Heart left ventricle (tissue), 16 donors: ENCODE measurements at regions not wholly inside any gene's neighbourhood (a gene's known extent, or its start where the extent isn't known, plus 50 kb on each side); places are given as distances from the start of the nearest gene placed in this dataset.
"Not testable (repeated sequence)": the region's sequence is repeated elsewhere in the genome, so short reads cannot be mapped to it uniquely, and the experiment has no call there.

Source experiments
- ATAC-seq, 4 donors: fragments of 200-7000 bp; cut with Tn5 transposase; one replicate each; pipeline ENCODE4 v1.9.1; 2020 to 2022; ENCODE audit warnings: moderate library complexity in 4 of 4, mild to moderate bottlenecking in 3 of 4, moderate number of reproducible peaks in 1 of 4
- DNase-seq, 5 donors: peaks; one replicate each; pipeline ENCODE4 v3.0.0-alpha.2; 2020
- H3K27ac ChIP-seq, 12 donors: fragments of 200-600 bp; sonication (generic) in 4 of 12; one replicate each; pipeline versions ENCODE4 v1.5.0 to v1.8.0; 2016 to 2022; ENCODE audit warnings: mild to moderate bottlenecking in 2 of 12
- H3K27me3 ChIP-seq, 9 donors: fragments of 200-600 bp; sonication (generic) in 2 of 9; one replicate each; pipeline versions ENCODE4 v1.5.1 to v1.8.0; 2016 to 2022; ENCODE audit warnings: mild to moderate bottlenecking in 3 of 9
- H3K36me3 ChIP-seq, 9 donors: fragments of 200-600 bp; sonication (generic) in 2 of 9; one replicate each; pipeline versions ENCODE4 v1.5.0 to v1.8.0; 2018 to 2022; ENCODE audit warnings: mild to moderate bottlenecking in 2 of 9
- H3K4me1 ChIP-seq, 12 donors: fragments of 200-600 bp; sonication (generic) in 4 of 12; one replicate each; pipeline versions ENCODE4 v1.5.0 to v1.8.0; 2016 to 2022; ENCODE audit warnings: mild to moderate bottlenecking in 3 of 12
- H3K4me3 ChIP-seq, 12 donors: fragments of 200-600 bp; sonication (generic) in 4 of 12; one replicate each; pipeline versions ENCODE4 v1.5.0 to v1.8.0; 2017 to 2022; ENCODE audit warnings: mild to moderate bottlenecking in 9 of 12, moderate library complexity in 4 of 12
- H3K9me3 ChIP-seq, 12 donors: fragments of 200-600 bp; sonication (generic) in 4 of 12; one replicate each; pipeline versions ENCODE4 v1.5.0 to v1.8.0; 2016 to 2022; ENCODE audit warnings: mild to moderate bottlenecking in 1 of 12
- CTCF ChIP-seq, 12 donors: fragments of 200-600 bp; sonication (generic) in 4 of 12; IDR thresholded peaks; one replicate each; pipeline versions ENCODE4 v1.5.0 to v1.8.0; 2018 to 2022; ENCODE audit warnings: antibody characterized with exemption in 12 of 12, mild to moderate bottlenecking in 5 of 12
- POLR2A ChIP-seq, 2 donors: fragments of 450-650 bp; IDR thresholded peaks; one replicate each; pipeline ENCODE4 v1.6.1; 2017; ENCODE audit warnings: antibody characterized with exemption in 2 of 2, mild to moderate bottlenecking in 2 of 2, moderate library complexity in 2 of 2
- WGBS, 4 donors: extraction: QIAGEN DNeasy Blood & Tissue Kit in 2 of 4; methylation state at CpG; one replicate each; pipeline versions ENCODE4 v1.1.5 to v1.1.7; 2013 to 2018; 5-methylcytosine and 5-hydroxymethylcytosine counted together
- intact Hi-C, 10 donors: fragments of 100-400 bp; cut with DNase I; formaldehyde crosslinking; loops; one replicate each; pipeline versions ENCODE4 v1.11.1 to v1.14.2; 2022
- donor health status: ischemic (EF 13 %, LVEDD 7.1; RV severe dilation, severe dysfunction).
- donor health status: healthy with polysubstance abuse.
- donor health status: DM: no; HTN: yes; CAD: no.
- donor health status: DM: no; HTN: no; CAD: no.
- donor health status: ischemic (EF 25% LVEDD 6.9; RV normal size, moderate dysfunction).
- donor health status: ischemic (EF 25% LVEDD 5.7; RV mildly dilated, moderate dysfunction).
- donor health status: healthy.
- donor health status: DM: yes; HTN: yes; CAD: no.
- donor health status: ischemic (EF 35%, LVEDD 5.7; RV mildly dilated, moderate dysfunction).
- donor health status: nonischemic (EF 11% LVEDD 7.7; RV severe dilation, severe dysfunction).
- donor health status: DM: yes; HTN: yes; CAD: no.
- donor health status: PGD.
- donor health status: ischemic (EF 29% LVEDD 5.4; RV normal size, mild dysfunction).
- donor health status: nonischemic (EF 23%, LVEDD 6.1; RV moderate dilation, normal function).

GRCh38 chr3:144590854-144591253 is 619.2 kb downstream of the DIPK2A start:
- H3K4me3 ChIP-seq, result no peak overlapping the region
- intact Hi-C loops, result no loop called here
- WGBS, 4 donors, result 72 to 81% (median 76%) methylated on average over 2 of the region's 2 CpGs
- ATAC-seq (no peak), DNase-seq (no peak)
- TF ChIP-seq CTCF (IDR thresholded peaks at IDR 0.05), result no peak
- TF ChIP-seq POLR2A (IDR thresholded peaks at IDR 0.05), result no peak
- no peaks in the 10 kb centered on the region for H3K36me3 ChIP-seq
- H3K27ac ChIP-seq, result no peak overlapping the region
- peaks cover 0 to 3% (median 0%) of the 10 kb centered on the region in 12 donors for H3K9me3 ChIP-seq
- no peaks in the 10 kb centered on the region for H3K27me3 ChIP-seq
- H3K4me1 ChIP-seq, result no peaks in the 10 kb centered on the region

GRCh38 chr3:144593881-144594280 is 622.3 kb downstream of the DIPK2A start:
- no peak for TF ChIP-seq CTCF (IDR thresholded peaks at IDR 0.05)
- TF ChIP-seq POLR2A (IDR thresholded peaks at IDR 0.05), result no peak
- 82 to 85% (median 83%) methylated on average over 4 of the region's 4 CpGs for WGBS, 4 donors
- ATAC-seq (no peak), DNase-seq (no peak)
- no peak overlapping the region for H3K27ac ChIP-seq
- no peaks in the 10 kb centered on the region for H3K27me3 ChIP-seq
- H3K4me3 ChIP-seq, result no peak overlapping the region
- intact Hi-C loops, result loop anchor here in 1 of 10 donors (2.0 kb wide), 1 partner anchor 21 kb away; no protein-coding TSS in a partner anchor
- no peaks in the 10 kb centered on the region for H3K4me1 ChIP-seq
- H3K9me3 ChIP-seq, result peaks cover 0 to 4% (median 0%) of the 10 kb centered on the region in 12 donors
- H3K36me3 ChIP-seq, result no peaks in the 10 kb centered on the region

- H3K4me3 ChIP-seq, H3K4me1 ChIP-seq, intact Hi-C loops, H3K27me3 ChIP-seq, H3K27ac ChIP-seq, DNase-seq, ATAC-seq, H3K36me3 ChIP-seq: not testable (repeated sequence)
- 86 to 95% (median 87%) methylated on average over 7 of the region's 7 CpGs for whole genome bisulfite sequencing, 4 donors
- H3K9me3 ChIP-seq, result peaks cover 0 to 14% (median 0%) of the 10 kb centered on the region in 12 donors
Observed at GRCh38 chr3:144620236-144620635, 648.6 kb downstream of the DIPK2A start.

GRCh38 chr3:144622845-144623244 is 651.2 kb downstream of the DIPK2A start:
- H3K27ac ChIP-seq, result no peak overlapping the region
- no peak for DNase-seq
- no peaks in the 10 kb centered on the region for H3K36me3 ChIP-seq
- TF ChIP-seq CTCF (IDR thresholded peaks at IDR 0.05), result no peak
- TF ChIP-seq POLR2A (IDR thresholded peaks at IDR 0.05), result no peak
- H3K4me3 ChIP-seq, result no peak overlapping the region
- intact Hi-C loops, result loop anchor here in 1 of 10 donors (2.0 kb wide), 1 partner anchor 34 kb away; no protein-coding TSS in a partner anchor
- peaks cover 0 to 12% (median 0%) of the 10 kb centered on the region in 12 donors for H3K9me3 ChIP-seq
- ATAC-seq, result no peak
- H3K4me1 ChIP-seq, result no peaks in the 10 kb centered on the region
- H3K27me3 ChIP-seq, result no peaks in the 10 kb centered on the region
- 65 to 89% (median 75%) methylated on average over 3 of the region's 3 CpGs for WGBS, 4 donors

GRCh38 chr3:144624656-144625055 is 653.0 kb downstream of the DIPK2A start:
- no peaks in the 10 kb centered on the region for H3K27me3 ChIP-seq
- H3K4me1 ChIP-seq, result no peaks in the 10 kb centered on the region
- no peak overlapping the region for H3K4me3 ChIP-seq
- ATAC-seq (no peak), DNase-seq (no peak)
- TF ChIP-seq POLR2A (IDR thresholded peaks at IDR 0.05) (no peak), CTCF (IDR thresholded peaks at IDR 0.05) (no peak)
- no peaks in the 10 kb centered on the region for H3K9me3 ChIP-seq
- 54 to 74% (median 64%) methylated on average over 2 of the region's 2 CpGs for WGBS, 4 donors
- no peaks in the 10 kb centered on the region for H3K36me3 ChIP-seq
- no peak overlapping the region for H3K27ac ChIP-seq
- intact Hi-C loops, result no loop called here
